ENCODE measurements at regions not wholly inside any gene's neighbourhood (a gene's known extent, or its start where the extent isn't known, plus 50 kb on each side); places are given as distances from the start of the nearest gene placed in this dataset.

- Histone ChIP-seq H3K4me3 (ENCODE audit: low read length) (peak overlapping the region; percentile 30), H3K79me2 (replicated peaks; ENCODE audit: insufficient read depth, low read length) (no peaks in the 10 kb centered on the region), H3K27me3 (ENCODE audit: insufficient read depth, low read depth, low read length) (no peaks in the 10 kb centered on the region), H3K27ac (ENCODE audit: low read length) (peak overlapping the region; percentile 76), H3K4me2 (ENCODE audit: low read length) (no peak overlapping the region), H3K9me2 (ENCODE audit: insufficient read depth, low read length) (no peaks in the 10 kb centered on the region), H3K36me3 (ENCODE audit: insufficient read depth, low read length) (no peaks in the 10 kb centered on the region), H3K9me3 (ENCODE audit: low read length) (no peaks in the 10 kb centered on the region), H3F3A (ENCODE audit: insufficient read depth, low read length, poor library complexity, severe bottlenecking) (no peaks in the 10 kb centered on the region), H3K9ac (ENCODE audit: low read length) (peak overlapping the region; percentile 52), H4K20me1 (ENCODE audit: insufficient read depth) (no peaks in the 10 kb centered on the region), H2AFZ (ENCODE audit: low read depth, low read length) (no peak overlapping the region)
- peak; percentile 47 for TF ChIP-seq EP300 (conservative IDR thresholded peaks at IDR 0.05; ENCODE audit: poor library complexity, severe bottlenecking)
- TF ChIP-seq RAD21 (conservative IDR thresholded peaks at IDR 0.05): peak; percentile 31
- TF ChIP-seq, protein P1, sequence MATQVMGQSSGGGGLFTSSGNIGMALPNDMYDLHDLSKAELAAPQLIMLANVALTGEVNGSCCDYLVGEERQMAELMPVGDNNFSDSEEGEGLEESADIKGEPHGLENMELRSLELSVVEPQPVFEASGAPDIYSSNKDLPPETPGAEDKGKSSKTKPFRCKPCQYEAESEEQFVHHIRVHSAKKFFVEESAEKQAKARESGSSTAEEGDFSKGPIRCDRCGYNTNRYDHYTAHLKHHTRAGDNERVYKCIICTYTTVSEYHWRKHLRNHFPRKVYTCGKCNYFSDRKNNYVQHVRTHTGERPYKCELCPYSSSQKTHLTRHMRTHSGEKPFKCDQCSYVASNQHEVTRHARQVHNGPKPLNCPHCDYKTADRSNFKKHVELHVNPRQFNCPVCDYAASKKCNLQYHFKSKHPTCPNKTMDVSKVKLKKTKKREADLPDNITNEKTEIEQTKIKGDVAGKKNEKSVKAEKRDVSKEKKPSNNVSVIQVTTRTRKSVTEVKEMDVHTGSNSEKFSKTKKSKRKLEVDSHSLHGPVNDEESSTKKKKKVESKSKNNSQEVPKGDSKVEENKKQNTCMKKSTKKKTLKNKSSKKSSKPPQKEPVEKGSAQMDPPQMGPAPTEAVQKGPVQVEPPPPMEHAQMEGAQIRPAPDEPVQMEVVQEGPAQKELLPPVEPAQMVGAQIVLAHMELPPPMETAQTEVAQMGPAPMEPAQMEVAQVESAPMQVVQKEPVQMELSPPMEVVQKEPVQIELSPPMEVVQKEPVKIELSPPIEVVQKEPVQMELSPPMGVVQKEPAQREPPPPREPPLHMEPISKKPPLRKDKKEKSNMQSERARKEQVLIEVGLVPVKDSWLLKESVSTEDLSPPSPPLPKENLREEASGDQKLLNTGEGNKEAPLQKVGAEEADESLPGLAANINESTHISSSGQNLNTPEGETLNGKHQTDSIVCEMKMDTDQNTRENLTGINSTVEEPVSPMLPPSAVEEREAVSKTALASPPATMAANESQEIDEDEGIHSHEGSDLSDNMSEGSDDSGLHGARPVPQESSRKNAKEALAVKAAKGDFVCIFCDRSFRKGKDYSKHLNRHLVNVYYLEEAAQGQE (IDR thresholded peaks at IDR 0.05; ENCODE audit: borderline replicate concordance): no peak
Measured at GRCh38 chrX:39450234-39450977, 647.4 kb downstream of the BCOR start.

DNA sequence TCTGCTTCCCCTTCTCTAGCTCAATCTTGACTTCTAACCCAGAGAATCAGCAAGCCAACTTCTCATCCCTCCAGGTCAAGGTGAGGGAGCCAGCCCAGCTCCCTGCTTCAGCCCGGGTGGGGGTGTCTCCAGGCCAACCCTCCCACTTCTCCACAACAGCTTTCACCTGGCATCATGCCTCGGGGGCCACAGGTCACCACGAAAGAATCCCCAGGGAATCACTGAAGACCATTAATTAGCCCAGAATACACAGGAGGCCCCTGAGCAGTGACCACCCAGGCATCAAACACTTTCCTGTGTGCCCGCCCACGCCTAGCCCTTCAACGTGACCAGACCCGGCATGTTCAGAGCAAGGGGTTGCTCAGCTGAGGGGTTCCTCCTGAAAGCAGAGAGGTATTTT, 646.7 kb downstream of the BCOR start:
- Histone ChIP-seq H3K27me3 (ENCODE audit: insufficient read depth, low read depth, low read length) (no peaks in the 10 kb centered on the region), H3K36me3 (ENCODE audit: insufficient read depth, low read length) (no peaks in the 10 kb centered on the region), H4K20me1 (ENCODE audit: insufficient read depth) (no peaks in the 10 kb centered on the region), H3K9me3 (ENCODE audit: low read length) (no peaks in the 10 kb centered on the region), H2AFZ (ENCODE audit: low read depth, low read length) (no peak overlapping the region), H3K4me2 (ENCODE audit: low read length) (no peak overlapping the region), H3K79me2 (replicated peaks; ENCODE audit: insufficient read depth, low read length) (no peaks in the 10 kb centered on the region), H3K9me2 (ENCODE audit: insufficient read depth, low read length) (no peaks in the 10 kb centered on the region), H3K4me3 (ENCODE audit: low read length) (peak overlapping the region; percentile 30), H3K9ac (ENCODE audit: low read length) (peak overlapping the region; percentile 52), H3K27ac (ENCODE audit: low read length) (peak overlapping the region; percentile 76), H3F3A (ENCODE audit: insufficient read depth, low read length, poor library complexity, severe bottlenecking) (no peaks in the 10 kb centered on the region)
- TF ChIP-seq POLR2AphosphoS5 (IDR thresholded peaks at IDR 0.05) (no peak), TAF1 (IDR thresholded peaks at IDR 0.05; ENCODE audit: low read depth) (no peak), MXI1 (conservative IDR thresholded peaks at IDR 0.05; ENCODE audit: poor library complexity, severe bottlenecking) (no peak), SMC3 (conservative IDR thresholded peaks at IDR 0.05; ENCODE audit: poor library complexity) (no peak), EP300 (conservative IDR thresholded peaks at IDR 0.05; ENCODE audit: poor library complexity, severe bottlenecking) (no peak), RAD21 (conservative IDR thresholded peaks at IDR 0.05) (no peak), EZH2 (IDR thresholded peaks at IDR 0.05; ENCODE audit: borderline replicate concordance, insufficient read depth, low read length, poor library complexity, severe bottlenecking) (no peak)
- TF ChIP-seq, protein P1 (IDR thresholded peaks at IDR 0.05; ENCODE audit: borderline replicate concordance): no peak
- TF ChIP-seq, protein P2, sequence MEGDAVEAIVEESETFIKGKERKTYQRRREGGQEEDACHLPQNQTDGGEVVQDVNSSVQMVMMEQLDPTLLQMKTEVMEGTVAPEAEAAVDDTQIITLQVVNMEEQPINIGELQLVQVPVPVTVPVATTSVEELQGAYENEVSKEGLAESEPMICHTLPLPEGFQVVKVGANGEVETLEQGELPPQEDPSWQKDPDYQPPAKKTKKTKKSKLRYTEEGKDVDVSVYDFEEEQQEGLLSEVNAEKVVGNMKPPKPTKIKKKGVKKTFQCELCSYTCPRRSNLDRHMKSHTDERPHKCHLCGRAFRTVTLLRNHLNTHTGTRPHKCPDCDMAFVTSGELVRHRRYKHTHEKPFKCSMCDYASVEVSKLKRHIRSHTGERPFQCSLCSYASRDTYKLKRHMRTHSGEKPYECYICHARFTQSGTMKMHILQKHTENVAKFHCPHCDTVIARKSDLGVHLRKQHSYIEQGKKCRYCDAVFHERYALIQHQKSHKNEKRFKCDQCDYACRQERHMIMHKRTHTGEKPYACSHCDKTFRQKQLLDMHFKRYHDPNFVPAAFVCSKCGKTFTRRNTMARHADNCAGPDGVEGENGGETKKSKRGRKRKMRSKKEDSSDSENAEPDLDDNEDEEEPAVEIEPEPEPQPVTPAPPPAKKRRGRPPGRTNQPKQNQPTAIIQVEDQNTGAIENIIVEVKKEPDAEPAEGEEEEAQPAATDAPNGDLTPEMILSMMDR (IDR thresholded peaks at IDR 0.05; ENCODE audit: poor library complexity, severe bottlenecking): no peak
